ENCODE measurements at regions not wholly inside any gene's neighbourhood (a gene's known extent, or its start where the extent isn't known, plus 50 kb on each side); places are given as distances from the start of the nearest gene placed in this dataset.
"Not testable (repeated sequence)": the region's sequence is repeated elsewhere in the genome, so short reads cannot be mapped to it uniquely, and the experiment has no call there.

- no peak overlapping the region for H3K27ac ChIP-seq
- TF ChIP-seq, protein P1, sequence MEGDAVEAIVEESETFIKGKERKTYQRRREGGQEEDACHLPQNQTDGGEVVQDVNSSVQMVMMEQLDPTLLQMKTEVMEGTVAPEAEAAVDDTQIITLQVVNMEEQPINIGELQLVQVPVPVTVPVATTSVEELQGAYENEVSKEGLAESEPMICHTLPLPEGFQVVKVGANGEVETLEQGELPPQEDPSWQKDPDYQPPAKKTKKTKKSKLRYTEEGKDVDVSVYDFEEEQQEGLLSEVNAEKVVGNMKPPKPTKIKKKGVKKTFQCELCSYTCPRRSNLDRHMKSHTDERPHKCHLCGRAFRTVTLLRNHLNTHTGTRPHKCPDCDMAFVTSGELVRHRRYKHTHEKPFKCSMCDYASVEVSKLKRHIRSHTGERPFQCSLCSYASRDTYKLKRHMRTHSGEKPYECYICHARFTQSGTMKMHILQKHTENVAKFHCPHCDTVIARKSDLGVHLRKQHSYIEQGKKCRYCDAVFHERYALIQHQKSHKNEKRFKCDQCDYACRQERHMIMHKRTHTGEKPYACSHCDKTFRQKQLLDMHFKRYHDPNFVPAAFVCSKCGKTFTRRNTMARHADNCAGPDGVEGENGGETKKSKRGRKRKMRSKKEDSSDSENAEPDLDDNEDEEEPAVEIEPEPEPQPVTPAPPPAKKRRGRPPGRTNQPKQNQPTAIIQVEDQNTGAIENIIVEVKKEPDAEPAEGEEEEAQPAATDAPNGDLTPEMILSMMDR (conservative IDR thresholded peaks at IDR 0.05; ENCODE audit: low read depth), result no peak
- no peak for DNase-seq (ENCODE audit: low spot score)
- POLR2A ChIA-PET (ENCODE audit: low non-redundant PET), result no interaction called here
- CTCF ChIA-PET, result interaction anchor here (0.5 to 0.6 kb wide), 3 partner anchors 25 to 482 kb away, joined by 3 to 10 read pairs (median 6); no protein-coding TSS in a partner anchor
Observed at GRCh38 chr5:15106530-15107283, 235.1 kb upstream of the ANKH start.

GRCh38 chr5:15105799-15106393 lies 234.3 kb upstream of the ANKH start:
- ChIA-PET POLR2A (ENCODE audit: low non-redundant PET) (no interaction called here), CTCF (interaction anchor here (0.5 to 0.6 kb wide), 4 partner anchors 26 to 968 kb away, joined by 3 to 10 read pairs (median 4); no protein-coding TSS in a partner anchor)
- DNase-seq (ENCODE audit: low spot score), result peak; percentile 44
- no peak overlapping the region for H3K27ac ChIP-seq
- TF ChIP-seq, protein P1 (conservative IDR thresholded peaks at IDR 0.05; ENCODE audit: low read depth), result peak; percentile 89

- DNase-seq (ENCODE audit: low spot score), result no peak
- no peak overlapping the region for H3K27ac ChIP-seq
- POLR2A ChIA-PET (ENCODE audit: low non-redundant PET), result no interaction called here
- TF ChIP-seq, protein P1 (conservative IDR thresholded peaks at IDR 0.05; ENCODE audit: low read depth), result no peak
- CTCF ChIA-PET, result interaction anchor here (0.5 kb wide), 1 partner anchor 521 kb away, joined by 3 read pairs; no protein-coding TSS in a partner anchor
Observed at GRCh38 chr5:15103864-15104263, 232.3 kb upstream of the ANKH start.

DNA sequence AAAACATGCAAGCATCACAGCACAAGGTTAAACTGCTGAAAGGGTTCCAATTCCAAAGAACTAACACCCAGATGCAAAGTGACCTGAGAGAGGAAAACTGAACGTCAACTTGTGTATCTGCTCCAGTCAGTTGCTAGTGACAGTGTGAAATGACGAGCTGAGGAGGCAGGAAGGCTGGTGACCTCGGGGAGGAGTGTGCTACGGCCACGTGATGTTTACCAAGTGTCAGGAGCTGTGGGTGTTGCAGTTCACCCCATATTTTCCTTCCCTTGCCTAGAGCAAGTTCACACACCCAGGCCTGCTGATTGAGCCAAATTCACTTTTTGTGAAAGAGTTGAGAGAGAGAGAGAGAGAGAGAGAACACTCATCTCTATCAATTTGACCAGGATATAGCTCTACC lies 231.6 kb upstream of the ANKH start:
- no peak for DNase-seq (ENCODE audit: low spot score)
- ChIA-PET POLR2A (ENCODE audit: low non-redundant PET) (no interaction called here), CTCF (interaction anchor here (0.6 to 0.7 kb wide), 2 partner anchors 15 to 60 kb away, joined by 3 read pairs; no protein-coding TSS in a partner anchor)
- H3K27ac ChIP-seq, result no peak overlapping the region
- TF ChIP-seq, protein P1 (conservative IDR thresholded peaks at IDR 0.05; ENCODE audit: low read depth), result no peak

DNA sequence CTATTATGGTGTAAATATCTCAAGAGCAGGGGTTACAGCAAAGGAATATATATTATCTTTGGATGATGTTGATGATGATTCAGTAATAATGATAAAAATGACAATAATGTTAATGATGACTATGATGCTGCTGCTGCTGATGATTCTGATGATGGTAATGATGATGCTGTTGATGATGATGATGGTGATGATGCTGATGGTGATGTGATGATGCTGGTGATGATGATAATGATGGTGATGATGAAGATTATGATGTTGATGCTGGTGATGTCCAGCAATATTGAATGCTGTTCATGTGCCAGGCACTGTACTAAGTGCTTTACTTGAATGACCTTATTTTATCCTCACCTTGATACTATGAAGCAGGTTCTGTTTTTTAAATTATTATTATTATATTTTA lies 226.0 kb upstream of the ANKH start:
- TF ChIP-seq, protein P1 (conservative IDR thresholded peaks at IDR 0.05; ENCODE audit: low read depth), result no peak
- DNase-seq (ENCODE audit: low spot score), result no peak
- ChIA-PET CTCF (no interaction called here), POLR2A (ENCODE audit: low non-redundant PET) (no interaction called here)
- H3K27ac ChIP-seq, result no peak overlapping the region

DNA sequence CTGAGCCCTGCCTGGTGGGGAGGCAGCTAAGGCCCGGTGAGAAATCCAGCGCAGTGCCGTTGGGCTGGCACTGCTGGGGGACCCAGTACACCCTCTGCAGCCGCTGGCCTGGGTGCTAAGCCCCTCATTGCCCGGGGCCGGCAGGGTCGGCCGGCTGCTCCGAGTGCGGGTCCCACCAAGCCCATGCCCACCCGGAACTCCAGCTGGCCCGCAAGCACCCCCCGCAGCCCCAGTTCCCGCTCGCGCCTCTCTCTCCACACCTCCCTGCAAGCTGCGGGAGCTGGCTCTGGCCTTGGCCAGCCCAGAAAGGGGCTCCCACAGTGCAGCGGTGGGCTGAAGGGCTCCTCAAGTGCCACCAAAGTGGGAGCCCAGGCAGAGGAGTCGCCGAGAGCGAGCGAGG lies 225.1 kb upstream of the ANKH start:
- CTCF ChIA-PET, result interaction anchor here (0.5 kb wide), 1 partner anchor 339 kb away, joined by 3 read pairs; no protein-coding TSS in a partner anchor
- POLR2A ChIA-PET (ENCODE audit: low non-redundant PET); DNase-seq (ENCODE audit: low spot score); H3K27ac ChIP-seq: not testable (repeated sequence)

DNA sequence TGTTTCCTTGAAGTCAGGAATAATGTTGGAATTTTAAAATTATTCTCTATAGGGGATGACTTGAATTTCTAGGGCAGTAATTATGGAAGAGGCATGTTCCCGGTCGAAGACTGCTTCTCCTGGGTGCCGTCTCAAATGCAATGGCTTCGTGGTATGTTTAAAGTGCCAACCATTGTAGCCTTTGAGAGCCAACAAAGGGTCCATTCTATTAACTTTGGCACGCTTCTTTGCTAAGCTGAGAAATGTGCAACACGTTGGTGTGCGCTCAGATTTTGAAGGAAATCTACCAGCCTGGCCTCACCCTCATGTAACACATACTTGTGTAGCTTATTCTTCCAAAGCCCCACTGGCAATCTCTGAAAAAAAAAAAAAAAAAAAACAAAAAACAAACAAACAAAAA lies 221.2 kb upstream of the ANKH start:
- ChIA-PET POLR2A (ENCODE audit: low non-redundant PET) (no interaction called here), CTCF (no interaction called here)
- TF ChIP-seq, protein P1 (conservative IDR thresholded peaks at IDR 0.05; ENCODE audit: low read depth), result no peak
- no peak for DNase-seq (ENCODE audit: low spot score)
- H3K27ac ChIP-seq, result no peak overlapping the region

Measured in RWPE1 (cell line).